Activated CD4-positive, CD25-positive, alpha-beta regulatory T cell treated with anti-CD3 and anti-CD28 coated beads, Interleukin-2, amount 50 U/mL, for 24 hours (primary cell): ENCODE measurements at regions not wholly inside any gene's neighbourhood (a gene's known extent, or its start where the extent isn't known, plus 50 kb on each side); places are given as distances from the start of the nearest gene placed in this dataset.

Experiments used
- ATAC-seq, 2 donors: fragments of 150-1000 bp; cut with Tn5 transposase; one replicate each; pipeline ENCODE4 v1.10.0; 2021; ENCODE audit warnings: mild to moderate bottlenecking in 1 of 2, moderate library complexity in 1 of 2

DNA sequence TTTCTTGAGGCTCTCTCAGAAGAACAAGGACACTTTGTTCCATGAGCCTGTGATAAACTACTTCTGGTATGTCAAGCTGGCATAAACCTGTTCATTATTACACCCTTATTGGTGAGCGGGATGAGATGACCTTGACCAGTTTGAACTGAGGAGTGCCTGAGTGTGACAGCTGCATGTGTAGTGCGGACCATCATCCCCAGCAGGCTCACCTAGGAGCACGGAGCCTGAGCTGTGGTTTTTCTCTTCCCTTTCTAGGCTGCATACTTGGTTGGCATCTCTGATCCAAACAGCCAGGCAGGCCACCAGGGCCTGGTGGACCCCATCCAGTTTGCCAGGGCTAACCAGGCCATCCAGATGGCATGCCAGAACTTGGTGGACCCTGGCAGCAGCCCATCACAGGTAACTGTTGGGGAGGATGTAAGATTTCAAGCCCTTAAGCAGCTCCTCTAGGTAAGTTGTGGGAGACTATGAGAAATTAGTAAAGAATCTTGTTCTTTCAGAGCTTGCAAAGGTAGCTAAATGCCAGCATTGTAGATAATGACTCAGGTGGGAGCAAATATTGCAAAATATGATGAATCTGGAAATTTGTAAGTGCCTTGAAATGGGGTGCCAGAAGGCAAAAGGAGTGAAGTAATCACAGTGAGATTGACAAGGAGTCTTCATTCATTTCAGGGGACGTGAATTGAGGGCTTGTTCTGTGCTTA lies 288.9 kb upstream of the TPM1 start:
- ATAC-seq = no peak

DNA sequence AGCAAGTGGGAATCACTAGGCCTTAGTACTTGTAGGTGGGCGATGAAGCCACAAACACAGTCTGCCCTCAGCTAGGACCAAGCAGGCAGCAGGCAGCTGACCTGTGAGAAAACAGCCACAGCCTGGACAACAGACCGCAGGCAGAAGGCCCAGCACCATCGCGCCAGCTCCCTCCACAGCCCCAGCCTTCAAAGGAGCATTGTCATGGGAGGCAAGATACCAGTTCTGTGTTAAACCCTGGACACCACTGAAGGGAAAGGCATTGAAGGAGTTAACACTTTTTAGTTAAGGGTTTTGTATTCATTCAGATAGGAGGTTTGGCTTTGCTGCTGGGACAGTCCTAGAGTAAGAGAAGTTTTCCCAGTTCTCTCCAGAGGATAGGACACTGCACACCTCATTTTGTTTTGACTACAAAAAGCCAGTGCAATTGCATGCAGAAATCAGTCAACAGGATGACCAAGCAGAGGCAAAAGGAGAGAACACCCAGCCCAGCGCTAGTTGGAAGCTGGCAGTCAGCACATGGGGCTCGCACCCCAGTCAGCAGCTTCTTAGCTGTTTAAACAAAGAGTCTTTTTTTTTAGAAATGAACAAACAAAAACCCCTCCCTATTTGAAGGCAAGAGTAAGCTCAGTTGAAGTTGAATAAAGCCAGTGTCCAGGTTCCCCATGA lies 286.1 kb upstream of the TPM1 start:
- no peak for ATAC-seq

DNA sequence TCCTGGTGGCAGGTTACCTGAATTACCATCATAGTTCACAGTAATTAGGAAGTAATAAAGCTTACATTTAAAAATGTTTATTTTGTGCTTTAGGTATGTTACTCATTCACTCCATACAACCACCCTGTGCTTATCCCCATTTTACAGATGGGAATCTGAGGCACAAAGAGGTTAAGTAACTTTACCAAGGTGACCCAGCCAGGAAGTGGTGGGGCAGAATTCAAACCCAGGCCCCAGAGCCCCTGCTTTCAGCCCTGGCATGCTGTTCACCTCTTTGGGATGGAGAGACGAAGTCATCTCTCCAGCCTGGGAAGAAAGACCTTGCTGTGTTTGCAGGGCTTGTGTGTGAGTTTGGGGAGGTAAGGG lies 285.6 kb upstream of the TPM1 start:
- no peak for ATAC-seq

GRCh38 chr15:62757535-62757934 lies 285.0 kb upstream of the TPM1 start:
- ATAC-seq = no peak

- no peak for ATAC-seq
Observed at GRCh38 chr15:62758126-62758951, 284.2 kb upstream of the TPM1 start.

DNA sequence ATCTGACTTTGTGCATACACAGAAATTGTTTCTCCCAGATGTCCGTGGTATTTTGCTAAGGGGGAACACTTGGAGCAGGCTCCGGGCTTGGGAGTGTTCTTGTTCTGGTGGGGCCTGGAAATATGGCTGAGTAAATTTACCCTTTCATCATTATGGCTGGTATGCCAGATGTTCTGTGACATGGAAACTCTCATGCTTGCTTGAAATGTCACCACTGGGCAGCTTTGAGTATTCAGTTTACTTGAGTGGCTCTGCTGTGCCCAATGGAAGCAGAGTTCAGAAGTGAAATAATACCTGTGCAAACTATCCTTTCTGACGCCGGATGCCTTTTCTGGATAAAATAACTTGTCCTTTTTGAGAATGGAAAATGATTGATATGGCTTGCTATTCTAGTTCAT lies 283.6 kb upstream of the TPM1 start:
- no peak for ATAC-seq

- no peak for ATAC-seq
Observed at GRCh38 chr15:62760538-62760937, 282.0 kb upstream of the TPM1 start.

DNA sequence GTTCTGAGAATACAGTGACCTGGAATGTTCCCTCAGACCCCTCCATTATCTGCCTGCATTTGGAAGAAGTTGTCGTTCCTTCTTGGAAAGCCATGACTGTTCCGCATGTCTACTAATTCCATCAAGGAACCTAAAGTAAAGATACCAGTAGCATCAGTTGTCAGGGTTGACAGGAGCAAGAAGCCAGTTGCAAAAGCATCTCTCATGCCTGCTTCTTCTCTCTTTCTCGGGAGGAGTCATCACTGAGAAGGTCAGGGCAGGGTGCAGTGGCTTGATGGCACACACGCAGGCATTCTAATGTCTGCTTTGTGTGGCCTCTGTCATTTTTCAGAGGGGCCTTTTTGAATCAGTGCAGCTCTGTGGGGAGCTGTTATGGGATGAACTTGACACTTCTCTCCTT lies 276.6 kb upstream of the TPM1 start:
- no peak for ATAC-seq

GRCh38 chr15:62766599-62766998 lies 275.9 kb upstream of the TPM1 start:
- no peak for ATAC-seq

GRCh38 chr15:62769604-62770003 lies 272.9 kb upstream of the TPM1 start:
- ATAC-seq = no peak

DNA sequence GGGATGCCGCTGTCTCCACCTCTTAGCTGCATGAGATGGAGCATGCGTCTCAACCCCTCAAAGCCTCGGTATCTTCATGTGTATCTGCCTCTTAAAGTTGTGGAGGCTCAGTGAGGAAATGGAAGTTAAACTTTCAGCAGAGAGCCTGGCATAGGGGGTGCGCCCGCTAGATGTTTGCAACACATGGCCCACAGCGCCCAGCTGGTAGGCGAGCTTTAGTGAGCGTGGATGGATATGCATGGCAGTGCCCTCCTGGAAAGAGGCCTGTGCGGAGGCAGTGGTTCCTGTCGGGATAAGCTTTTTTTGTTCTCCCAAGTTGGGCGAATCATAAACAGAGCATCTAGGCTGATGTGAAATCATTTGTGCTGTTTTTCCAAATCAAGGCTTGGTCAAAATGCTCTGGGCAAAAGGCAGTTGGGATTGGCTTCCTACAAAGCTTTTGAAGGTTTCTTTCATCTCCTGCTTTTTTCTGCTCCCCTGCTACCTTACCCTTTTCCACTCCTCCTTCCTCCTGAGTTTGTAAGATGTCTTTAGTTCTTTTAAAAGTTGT lies 272.4 kb upstream of the TPM1 start:
- ATAC-seq = no peak

- ATAC-seq = no peak
Observed at GRCh38 chr15:62770752-62771151, 271.8 kb upstream of the TPM1 start.

- ATAC-seq = no peak
Observed at GRCh38 chr15:62771234-62771633, 271.3 kb upstream of the TPM1 start.

DNA sequence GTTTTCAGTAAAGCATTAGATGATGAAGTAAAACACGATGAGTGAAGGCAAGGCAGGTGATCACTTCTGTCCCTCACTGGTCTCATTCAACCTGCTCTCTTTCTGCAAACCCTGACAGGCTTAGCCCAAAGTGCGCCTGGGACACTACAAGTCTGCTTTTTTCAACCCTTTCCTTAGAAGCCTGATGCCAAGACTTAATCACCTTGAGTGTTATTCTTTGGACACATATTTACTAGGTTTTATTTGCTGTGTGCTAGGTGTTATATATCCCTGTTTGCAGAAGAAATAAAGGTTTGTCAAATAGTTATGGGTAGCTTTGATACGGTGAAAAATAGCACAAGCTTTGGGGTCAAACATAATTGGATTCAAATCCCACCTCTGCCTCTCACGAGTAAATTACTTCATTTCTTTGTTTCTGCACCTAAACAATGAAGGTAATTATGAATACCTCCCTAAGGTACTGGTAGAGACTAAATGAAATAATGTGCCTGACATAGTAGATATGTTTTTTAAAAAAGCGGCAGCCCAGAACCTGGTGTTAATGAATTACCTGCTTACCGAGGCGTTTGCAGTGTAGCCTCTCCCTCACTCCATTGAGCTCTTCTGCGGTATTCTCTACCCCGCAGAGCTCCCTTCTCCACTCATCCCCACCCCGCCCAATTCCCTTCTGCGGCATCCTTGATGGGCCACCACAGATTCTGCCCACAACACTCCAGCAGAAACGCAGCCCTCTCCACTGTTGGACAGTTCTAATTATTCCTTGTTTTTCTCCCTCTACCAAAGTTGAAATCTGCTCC lies 269.0 kb upstream of the TPM1 start:
- ATAC-seq = no peak

DNA sequence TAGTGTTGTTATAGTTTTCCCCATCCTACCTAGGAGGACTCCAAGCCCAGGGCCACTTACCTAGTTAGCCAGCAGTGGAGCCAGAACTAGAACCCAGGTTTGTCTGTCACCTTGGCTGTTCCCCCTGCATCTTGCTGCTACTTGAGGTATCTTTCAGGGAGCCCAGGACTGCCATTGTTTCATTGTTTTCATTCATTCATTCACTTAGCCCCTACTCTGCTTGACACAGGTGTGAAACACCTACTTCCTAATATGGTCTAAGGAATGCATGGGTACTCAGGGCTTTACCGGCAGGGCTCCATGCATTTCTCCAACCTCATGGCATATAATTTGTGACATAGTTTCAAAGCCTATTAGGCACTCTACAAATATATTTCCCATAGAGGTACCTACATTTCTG lies 266.6 kb upstream of the TPM1 start:
- no peak for ATAC-seq

DNA sequence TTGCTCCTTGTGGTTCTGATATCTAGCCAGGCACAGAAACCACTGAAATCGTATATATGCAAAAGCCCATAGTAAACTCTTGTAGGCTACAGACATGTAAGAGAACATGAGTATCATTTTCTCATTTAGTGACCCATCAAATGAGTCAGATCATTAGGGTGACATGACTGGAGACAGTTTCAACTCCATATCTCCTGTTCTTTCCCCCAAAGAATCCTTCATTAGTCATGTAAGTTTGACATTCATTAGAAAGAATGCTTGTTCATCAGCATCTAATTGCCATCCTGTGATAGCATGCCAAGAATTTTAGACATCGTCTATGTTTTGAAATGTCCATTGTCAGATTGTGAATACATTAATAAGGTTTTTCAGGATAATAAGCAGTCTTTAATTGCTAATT lies 264.9 kb upstream of the TPM1 start:
- ATAC-seq = peak in 1 of 2 donors; percentile 17

DNA sequence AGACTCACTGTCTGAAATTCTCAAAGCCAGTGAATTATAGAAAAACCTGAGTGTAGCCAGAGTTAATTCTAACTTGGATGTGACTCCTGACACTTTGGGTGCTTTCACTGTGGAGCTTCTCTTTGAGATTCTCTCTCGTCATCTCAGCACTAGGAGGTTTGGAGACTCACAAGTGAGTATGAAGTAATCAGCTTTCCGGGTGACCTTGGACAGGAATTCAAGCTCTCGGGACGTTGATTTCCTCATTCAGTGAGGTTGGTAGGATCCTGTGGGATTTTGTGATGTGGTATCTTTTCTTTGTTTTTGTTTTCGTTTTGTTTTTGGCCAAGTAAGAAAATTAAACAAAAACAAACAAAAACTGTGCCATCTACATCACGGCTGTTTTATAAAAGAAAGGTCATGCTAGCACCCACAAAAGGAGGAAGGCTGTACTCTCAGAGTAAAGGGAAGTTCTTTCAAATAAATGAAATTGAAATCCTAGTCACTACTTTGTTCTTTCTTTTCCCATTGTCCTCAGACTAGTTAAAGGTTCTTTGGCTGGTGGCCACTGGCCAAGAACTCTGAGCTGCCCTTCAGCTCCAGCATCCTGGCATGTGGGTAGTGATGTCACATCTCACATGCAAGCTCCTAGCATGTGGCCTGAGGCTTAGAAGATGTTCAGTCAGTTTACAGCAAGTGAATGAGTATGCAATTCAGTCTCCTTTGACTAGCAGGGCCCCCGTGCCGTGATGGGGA lies 263.3 kb upstream of the TPM1 start:
- no peak for ATAC-seq

GRCh38 chr15:62779899-62780298 lies 262.6 kb upstream of the TPM1 start:
- no peak for ATAC-seq

DNA sequence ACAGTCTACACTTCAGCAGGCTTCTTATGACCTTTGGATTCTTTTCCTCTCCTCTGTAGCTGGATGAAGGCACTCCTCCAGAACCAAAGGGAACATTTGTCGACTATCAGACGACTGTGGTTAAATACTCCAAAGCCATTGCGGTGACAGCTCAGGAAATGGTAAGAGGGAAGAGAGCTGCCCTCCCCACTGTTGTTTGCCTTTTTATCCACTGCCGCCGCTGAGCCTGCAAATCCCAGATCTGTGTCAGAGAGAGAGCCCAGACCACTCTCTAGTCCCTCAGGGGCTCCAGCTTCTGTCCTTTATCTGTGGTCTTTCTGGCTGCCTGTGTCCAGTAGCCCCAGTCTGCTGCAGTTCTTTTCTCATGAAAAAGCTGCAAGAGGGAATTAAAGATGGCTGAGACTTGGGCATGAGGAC lies 261.5 kb upstream of the TPM1 start:
- no peak for ATAC-seq

- ATAC-seq = no peak
Observed at GRCh38 chr15:62782071-62782841, 260.3 kb upstream of the TPM1 start.

DNA sequence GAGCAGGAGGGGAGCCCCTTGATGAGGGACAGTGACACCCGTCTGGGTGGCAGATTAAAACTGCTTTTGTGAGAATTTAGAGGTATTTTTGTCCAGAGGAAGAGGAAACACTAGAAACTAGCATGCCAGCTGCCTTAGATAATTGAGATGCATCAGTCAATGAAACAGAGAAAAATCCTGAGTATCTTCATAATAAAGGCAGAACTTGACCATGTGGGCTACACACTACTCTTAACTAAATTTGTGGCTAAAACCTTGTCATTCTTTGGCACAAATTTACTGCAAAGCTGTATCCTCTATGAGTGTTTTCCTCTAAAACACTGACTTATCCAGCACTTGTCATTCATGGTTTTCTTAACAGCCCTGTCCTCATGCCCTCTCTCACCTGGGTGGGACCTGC lies 259.7 kb upstream of the TPM1 start:
- ATAC-seq = no peak
